GM19468 (cell line): ENCODE measurements at regions not wholly inside any gene's neighbourhood (a gene's known extent, or its start where the extent isn't known, plus 50 kb on each side); places are given as distances from the start of the nearest gene placed in this dataset.
"Not testable (repeated sequence)": the region's sequence is repeated elsewhere in the genome, so short reads cannot be mapped to it uniquely, and the experiment has no call there.

Experiments used
- ATAC-seq: cut with Tn5 transposase; IDR thresholded peaks from one replicate; pipeline ENCODE4 v1.9.1; 2021; ENCODE audit warnings: mild to moderate bottlenecking, moderate library complexity, moderate number of reproducible peaks; ENCODE audit not compliant: unreplicated experiment; ENCODE audit errors: extremely low read depth

DNA sequence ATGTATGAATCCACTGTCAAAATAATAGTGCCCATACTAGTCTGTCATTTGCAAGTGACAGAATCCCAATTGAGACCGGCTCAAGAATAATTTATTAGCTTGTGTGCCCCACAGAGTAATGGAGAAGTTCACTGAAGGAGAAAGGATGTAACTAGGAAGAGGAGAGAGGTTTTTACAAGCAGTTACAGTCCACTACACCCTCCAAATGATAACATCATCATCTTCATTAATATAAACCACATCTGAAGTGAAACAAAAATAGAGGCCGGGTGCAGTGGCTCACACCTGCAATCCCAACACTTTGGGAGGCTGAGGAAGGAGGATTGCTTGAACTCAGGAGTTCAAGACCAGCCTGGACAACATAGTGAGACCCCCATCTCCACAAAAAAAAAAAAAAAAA is 226.8 kb downstream of the SKIDA1 start:
- ATAC-seq, result no peak

DNA sequence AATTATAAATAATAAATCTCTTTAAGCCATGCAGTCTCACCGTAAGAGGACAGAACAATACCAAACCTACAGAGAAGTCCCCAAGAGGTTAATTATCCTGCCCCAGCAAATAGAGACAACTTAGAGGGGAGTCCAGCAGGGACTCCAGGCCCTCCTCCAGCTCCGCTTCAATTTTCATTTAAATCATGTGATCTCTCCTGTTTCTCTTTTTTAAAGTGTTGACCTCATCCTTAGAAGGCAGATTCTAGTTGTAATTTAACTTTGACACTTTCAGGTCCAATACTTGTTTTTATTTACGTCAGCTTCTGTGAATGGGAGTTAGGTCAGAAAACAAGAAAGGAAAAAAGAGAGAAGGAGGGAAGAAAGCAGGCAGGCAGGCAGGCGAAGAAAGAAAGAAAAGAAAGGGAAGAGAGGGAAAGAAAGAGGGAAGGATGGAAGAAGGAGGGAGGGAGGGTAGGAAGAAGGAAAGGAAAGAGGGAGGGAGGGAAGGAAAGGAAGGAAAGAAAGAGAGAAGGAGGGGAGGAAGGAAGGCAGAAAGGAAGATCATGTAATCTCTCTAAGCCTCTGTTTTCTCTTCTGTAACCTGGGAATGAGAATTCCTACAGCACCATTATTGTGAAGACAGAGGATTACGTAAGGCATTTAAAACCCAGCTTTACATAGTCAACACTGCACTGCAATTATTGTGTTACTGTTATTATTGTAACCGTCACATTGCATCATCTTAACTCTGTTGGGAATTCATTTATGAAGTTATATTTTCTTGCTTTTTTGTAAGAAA is 227.7 kb downstream of the SKIDA1 start:
- ATAC-seq, result no peak

DNA sequence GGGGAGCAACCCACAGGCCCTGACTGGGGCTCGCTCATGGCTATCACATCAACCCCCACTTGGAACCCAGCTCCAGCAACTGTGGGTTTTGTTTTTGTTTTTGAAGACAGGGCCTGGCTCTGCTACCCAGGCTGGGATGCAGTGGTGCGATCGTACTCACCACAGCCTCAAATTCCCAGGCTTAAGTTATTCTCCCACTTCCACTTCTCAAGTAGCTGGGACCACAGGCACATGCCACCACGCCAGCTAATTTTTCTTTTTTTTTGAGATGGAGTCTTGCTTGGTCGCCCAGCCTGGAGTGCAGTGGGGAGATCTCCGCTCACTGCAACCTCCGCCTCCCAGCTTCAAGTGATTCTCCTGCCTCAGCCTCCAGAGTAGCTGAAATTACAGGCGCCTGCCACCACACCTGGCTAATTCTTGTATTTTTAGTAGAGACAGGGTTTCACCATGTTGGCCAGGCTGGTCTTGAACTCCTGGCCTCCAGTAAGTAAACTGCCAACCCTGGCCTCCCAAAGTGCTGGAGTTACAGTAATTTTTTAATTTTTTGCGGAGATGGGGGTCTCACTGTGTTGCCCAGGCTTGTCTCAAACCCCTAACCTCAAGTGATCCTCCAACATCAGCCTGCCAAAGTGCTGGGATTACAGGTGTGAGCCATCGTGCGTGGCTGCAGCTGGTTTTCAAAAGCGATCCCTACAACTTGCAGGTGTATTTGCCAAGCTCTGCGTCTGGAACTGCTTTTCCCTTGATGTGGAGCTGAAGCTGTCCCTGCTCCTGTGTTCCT is 228.7 kb downstream of the SKIDA1 start:
- no peak for ATAC-seq

- no peak for ATAC-seq
These were observed 231.7 kb downstream of the SKIDA1 start for GRCh38 chr10:21293518-21294356.

- ATAC-seq, result no peak
These were observed 232.5 kb downstream of the SKIDA1 start for GRCh38 chr10:21292763-21293517.

- no peak for ATAC-seq
These were observed 234.9 kb downstream of the SKIDA1 start for GRCh38 chr10:21290499-21291160.

DNA sequence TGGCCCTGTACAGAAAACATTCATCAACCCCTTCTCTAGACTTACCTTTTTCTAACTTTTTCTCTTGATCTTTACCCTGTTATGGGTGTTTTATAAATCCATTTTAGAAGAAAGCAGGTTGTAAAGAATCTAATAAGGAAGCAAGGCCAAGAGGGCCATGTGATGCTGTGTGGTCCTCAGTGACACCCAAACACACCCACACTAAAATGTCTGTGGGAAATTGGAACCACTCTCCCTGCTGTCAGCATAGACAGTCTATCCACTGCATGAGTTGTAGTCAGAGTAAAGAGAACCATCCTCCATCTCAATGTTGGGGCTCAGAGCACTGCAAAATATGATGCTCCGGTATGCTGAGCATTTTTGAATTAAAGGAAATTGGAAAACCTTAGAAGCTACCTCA is 235.5 kb downstream of the SKIDA1 start:
- ATAC-seq, result no peak

DNA sequence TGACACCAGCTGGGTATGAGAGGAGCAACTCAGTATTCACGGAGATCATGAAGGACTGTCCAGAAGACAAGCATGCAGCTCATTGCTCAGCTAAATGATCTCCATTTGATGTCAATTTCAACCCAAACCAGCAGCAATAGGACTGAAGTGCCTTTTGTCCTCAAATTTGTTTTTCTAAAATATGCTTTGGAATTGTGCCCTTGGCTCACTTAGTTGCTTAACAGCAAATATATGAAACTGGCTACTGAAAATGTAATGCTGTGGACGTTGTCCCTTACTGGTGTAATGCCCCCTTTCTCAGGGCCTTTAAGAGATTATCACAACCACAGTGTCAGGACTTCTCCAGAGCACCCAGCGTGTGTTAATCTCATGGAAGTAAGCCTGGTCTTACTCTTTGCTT is 236.2 kb downstream of the SKIDA1 start:
- no peak for ATAC-seq

GRCh38 chr10:21285742-21286331 is 239.6 kb downstream of the SKIDA1 start:
- no peak for ATAC-seq

GRCh38 chr10:21285207-21285606 is 240.3 kb downstream of the SKIDA1 start:
- ATAC-seq, result no peak

DNA sequence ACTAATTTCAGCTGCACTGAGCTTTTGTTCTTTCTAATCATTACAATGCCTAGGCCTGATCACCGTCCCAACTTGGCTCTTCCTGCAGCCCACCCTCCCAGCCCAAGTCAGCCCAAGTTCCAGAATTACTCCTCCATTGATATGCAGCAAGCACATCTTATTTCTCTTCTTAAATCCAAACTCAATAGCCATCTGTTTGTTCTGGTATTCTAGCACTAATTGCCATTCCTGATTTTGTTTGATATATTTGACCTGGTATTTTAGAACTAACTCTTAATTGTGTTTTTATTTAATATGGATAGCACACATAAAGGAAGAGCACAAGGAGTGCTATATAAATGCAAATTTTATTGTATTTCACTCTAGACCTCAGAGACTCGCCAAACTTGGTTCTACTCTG is 241.2 kb downstream of the SKIDA1 start:
- ATAC-seq, result no peak

GRCh38 chr10:21283053-21283452 is 242.4 kb downstream of the SKIDA1 start:
- not testable (repeated sequence) for ATAC-seq

DNA sequence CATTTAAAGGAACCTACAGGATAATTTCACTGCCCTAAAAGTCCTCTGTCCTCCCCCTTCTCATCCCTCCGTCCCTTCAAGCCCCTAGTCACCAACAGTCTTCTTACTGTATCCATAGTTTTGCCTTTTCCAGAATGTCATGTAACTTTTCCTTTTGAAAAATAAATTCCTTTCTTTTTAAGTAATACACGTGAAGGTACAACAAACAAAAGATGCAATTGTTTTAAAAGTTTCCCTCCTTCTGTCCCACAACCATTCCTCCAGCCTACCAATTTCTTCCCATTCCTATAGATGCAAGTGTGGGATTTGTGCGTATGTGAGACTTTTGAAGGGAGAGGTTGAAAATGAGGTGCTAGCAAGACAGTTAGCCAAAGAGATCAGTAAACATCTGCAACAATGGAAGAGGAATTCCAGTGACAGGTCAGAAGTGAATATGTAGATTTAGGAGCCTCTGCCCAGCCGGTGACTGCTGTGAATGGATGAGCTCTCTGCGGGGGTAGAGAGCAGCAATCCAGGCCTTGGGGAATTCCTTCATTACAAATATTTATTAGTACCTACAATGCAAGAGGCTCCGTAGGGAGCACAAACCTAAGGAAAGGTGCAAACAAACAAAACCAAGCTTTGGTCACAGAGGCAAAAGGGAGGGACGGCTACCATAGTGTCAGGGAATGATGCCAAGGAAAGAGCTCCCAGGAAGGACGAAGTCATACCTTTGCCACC is 243.6 kb downstream of the SKIDA1 start:
- ATAC-seq, result no peak

DNA sequence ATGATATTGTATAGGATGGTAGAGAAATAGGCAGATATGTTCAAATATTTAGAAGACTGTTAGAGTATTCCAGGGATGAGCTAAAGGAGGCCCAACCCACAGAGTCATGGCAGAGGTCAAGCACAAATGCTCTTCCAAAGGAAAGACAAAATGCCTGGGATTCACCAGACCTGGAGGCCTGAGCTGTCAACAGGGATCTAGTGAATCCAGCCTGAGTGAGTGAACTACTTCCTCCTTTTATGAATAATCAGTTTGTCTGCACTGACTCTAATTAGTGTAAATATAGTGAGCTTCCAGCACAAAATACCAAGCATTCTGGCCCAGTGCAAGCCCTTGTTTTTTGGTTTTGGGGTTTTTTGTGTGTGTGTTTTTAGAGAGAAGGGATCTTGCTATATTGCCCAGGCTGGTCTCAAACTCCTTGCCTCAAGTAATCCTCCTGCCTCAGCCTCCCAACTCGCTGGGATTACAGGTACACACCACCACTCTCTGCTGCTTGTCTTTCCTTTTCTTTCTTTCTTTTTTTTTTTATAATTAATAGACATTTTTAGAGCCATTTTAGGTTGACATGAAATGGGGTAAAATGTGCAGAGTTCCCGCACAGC is 244.4 kb downstream of the SKIDA1 start:
- ATAC-seq, result no peak

DNA sequence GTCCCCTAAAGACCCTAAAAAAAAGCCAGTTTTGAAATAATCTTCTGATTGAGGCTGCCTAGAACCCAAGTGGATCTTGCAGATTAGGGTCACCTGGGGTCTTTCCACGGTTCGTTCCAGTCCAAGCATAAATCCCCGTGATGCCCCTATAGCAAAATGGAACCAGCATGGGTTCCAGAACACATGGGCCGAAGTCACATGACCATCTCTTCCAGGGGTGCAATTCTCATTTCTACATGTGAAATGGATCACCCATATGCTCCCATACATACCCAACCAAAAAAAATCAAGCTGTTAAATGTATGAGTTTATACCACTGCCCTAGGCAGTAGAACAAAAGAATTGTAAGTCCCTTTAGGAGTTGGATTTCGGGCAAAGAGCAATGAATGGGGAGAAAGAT is 245.4 kb downstream of the SKIDA1 start:
- no peak for ATAC-seq

- ATAC-seq, result no peak
These were observed 246.3 kb downstream of the SKIDA1 start for GRCh38 chr10:21279217-21279575.

DNA sequence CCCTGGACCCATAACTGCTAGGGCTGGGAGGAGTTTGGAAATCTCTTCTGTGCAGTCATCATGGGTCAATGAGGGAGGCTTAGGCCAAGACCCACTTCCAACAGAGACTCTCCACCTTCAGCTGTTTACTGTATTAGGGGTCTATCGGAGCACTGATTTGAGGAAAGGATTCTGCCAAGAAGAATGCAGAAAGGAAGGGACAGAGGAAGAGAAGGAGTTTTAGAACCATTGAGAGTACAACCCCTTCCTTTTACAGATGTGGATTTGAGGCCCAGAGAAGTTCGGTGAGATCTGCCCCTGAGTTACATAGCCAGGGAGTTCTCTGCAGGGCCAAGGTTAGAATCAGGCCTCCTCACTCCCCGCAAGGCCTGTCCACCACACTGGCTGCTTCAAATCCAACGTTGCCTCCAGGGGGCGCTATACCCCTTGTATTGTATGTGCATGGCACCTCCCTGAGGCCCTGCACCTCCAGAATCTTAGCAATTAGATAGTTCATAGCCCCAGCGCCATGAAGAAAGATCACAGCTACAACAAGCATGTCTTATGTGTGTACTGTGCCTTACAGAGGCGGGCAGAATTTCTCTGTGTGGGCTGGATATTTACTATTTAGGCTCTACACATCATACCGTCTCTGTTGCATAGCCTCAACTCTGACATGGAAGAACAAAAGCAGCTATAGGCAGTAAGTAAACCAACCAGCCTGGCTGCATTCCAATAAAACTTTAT is 246.8 kb downstream of the SKIDA1 start:
- ATAC-seq, result peak; percentile 44
